Natural killer cell (primary cell): ENCODE measurements at regions not wholly inside any gene's neighbourhood (a gene's known extent, or its start where the extent isn't known, plus 50 kb on each side); places are given as distances from the start of the nearest gene placed in this dataset.
A peak's percentile ranks its signal among the peaks of the same experiment; 100 is the strongest.
"Not testable (repeated sequence)": the region's sequence is repeated elsewhere in the genome, so short reads cannot be mapped to it uniquely, and the experiment has no call there.

ENCODE experiments used
- ATAC-seq, 3 donors: fragments of 150-1000 bp in 2 of 3; fragments of 200-7000 bp in 1 of 3; cut with Tn5 transposase; 1 replicate in 1 of 3; 2 replicates in 2 of 3; pipeline ENCODE4 v1.10.0; 2021; ENCODE audit warnings: mild to moderate bottlenecking in 2 of 3, moderate library complexity in 2 of 3
- DNase-seq, 2 donors: peaks; one replicate each; pipeline versions ENCODE4 v3.0.0 to v3.0.0-alpha.2; 2013 to 2021; ENCODE audit warnings: mixed read lengths in 1 of 2
- H3K27ac ChIP-seq: one replicate; pipeline ENCODE4 v1.5.1; 2013; ENCODE audit warnings: mild to moderate bottlenecking, low read length
- H3K27me3 ChIP-seq: one replicate; pipeline ENCODE4 v1.6.1; 2013; ENCODE audit warnings: low read length; ENCODE audit not compliant: control insufficient read depth, insufficient read depth
- H3K36me3 ChIP-seq: one replicate; pipeline ENCODE4 v1.6.1; 2013; ENCODE audit warnings: low read length; ENCODE audit not compliant: control insufficient read depth, insufficient read depth
- H3K4me1 ChIP-seq: one replicate; pipeline ENCODE4 v1.6.1; 2013; ENCODE audit warnings: low read length; ENCODE audit not compliant: control insufficient read depth, insufficient read depth
- H3K4me3 ChIP-seq: one replicate; pipeline ENCODE4 v1.5.1; 2013; ENCODE audit warnings: low read length
- H3K9me3 ChIP-seq: one replicate; pipeline ENCODE4 v1.6.1; 2013; ENCODE audit warnings: low read length; ENCODE audit not compliant: control insufficient read depth, insufficient read depth
- H3K27ac Mint-ChIP-seq, 2 donors: one replicate each; pipeline ENCODE4 v1.8.0; 2022; ENCODE audit warnings: mild to moderate bottlenecking in 2 of 2, mixed read lengths in 2 of 2, moderate library complexity in 1 of 2
- H3K27me3 Mint-ChIP-seq, 2 donors: one replicate each; pipeline ENCODE4 v1.8.0; 2022; ENCODE audit warnings: low read depth in 2 of 2, mixed read lengths in 2 of 2
- H3K36me3 Mint-ChIP-seq: one replicate; pipeline ENCODE4 v1.8.0; 2022; ENCODE audit warnings: mixed read lengths
- H3K4me1 Mint-ChIP-seq, 2 donors: one replicate each; pipeline ENCODE4 v1.8.0; 2022; ENCODE audit warnings: mixed read lengths in 2 of 2
- H3K4me3 Mint-ChIP-seq: one replicate; pipeline ENCODE4 v1.8.0; 2022; ENCODE audit warnings: mild to moderate bottlenecking, moderate library complexity, mixed read lengths
- H3K9me3 Mint-ChIP-seq, 2 donors: one replicate each; pipeline ENCODE4 v1.8.0; 2022; ENCODE audit warnings: mixed read lengths in 2 of 2
- CTCF ChIP-seq: fragments of 200-600 bp; IDR thresholded peaks from one replicate; pipeline ENCODE4 v1.8.0; 2022; ENCODE audit warnings: antibody characterized with exemption
- WGBS: methylation state at CpG from one replicate; pipeline ENCODE4 v1.1.7; 2013; ENCODE audit warnings: missing lambda C conversion rate; ENCODE audit not compliant: insufficient coverage; 5-methylcytosine and 5-hydroxymethylcytosine counted together
- intact Hi-C: fragments of 100-400 bp; cut with micrococcal nuclease; formaldehyde crosslinking; loops from one replicate; pipeline ENCODE4 v1.14.2; 2022

- H3K27ac Mint-ChIP-seq: no peak overlapping the region
- Histone ChIP-seq H3K4me3 (no peak overlapping the region), H3K9me3 (no peaks in the 10 kb centered on the region), H3K4me1 (peaks cover 7% of the 10 kb centered on the region), H3K27ac (no peak overlapping the region), H3K27me3 (no peaks in the 10 kb centered on the region), H3K36me3 (no peaks in the 10 kb centered on the region)
- no peaks in the 10 kb centered on the region for H3K9me3 Mint-ChIP-seq
- H3K4me3 Mint-ChIP-seq: no peak overlapping the region
- DNase-seq: no peak
- peaks cover 0 to 13% of the 10 kb centered on the region in 2 donors for H3K27me3 Mint-ChIP-seq
- no peak for ATAC-seq
- intact Hi-C loops: no loop called here
- no peak for TF ChIP-seq CTCF
- H3K36me3 Mint-ChIP-seq: no peaks in the 10 kb centered on the region
- H3K4me1 Mint-ChIP-seq: peaks cover 22 to 25% of the 10 kb centered on the region in 2 donors
Observed at GRCh38 chr12:25802143-25802542, 156.3 kb upstream of the RASSF8 start.

- H3K9me3 ChIP-seq, H3K36me3 Mint-ChIP-seq, H3K27me3 ChIP-seq, H3K27ac ChIP-seq, H3K36me3 ChIP-seq, H3K9me3 Mint-ChIP-seq, intact Hi-C loops, H3K4me1 ChIP-seq, H3K27ac Mint-ChIP-seq, DNase-seq, H3K4me3 Mint-ChIP-seq, H3K4me3 ChIP-seq: not testable (repeated sequence)
- ATAC-seq: peak in 1 of 3 donors; percentile 63
- Mint-ChIP-seq H3K27me3 (peaks cover 0 to 13% of the 10 kb centered on the region in 2 donors), H3K4me1 (peaks cover 22 to 31% of the 10 kb centered on the region in 2 donors)
- WGBS: 93% methylated on average over 13 of the region's 13 CpGs
Observed at GRCh38 chr12:25803029-25803664, 155.3 kb upstream of the RASSF8 start.

- WGBS: 85% methylated on average over 2 of the region's 4 CpGs
- H3K9me3 Mint-ChIP-seq, ATAC-seq, H3K4me3 Mint-ChIP-seq, H3K27ac ChIP-seq, H3K36me3 ChIP-seq, H3K36me3 Mint-ChIP-seq, H3K27me3 ChIP-seq, intact Hi-C loops, H3K4me3 ChIP-seq, H3K4me1 ChIP-seq, H3K27ac Mint-ChIP-seq, DNase-seq, H3K9me3 ChIP-seq: not testable (repeated sequence)
- H3K4me1 Mint-ChIP-seq: peaks cover 22 to 31% of the 10 kb centered on the region in 2 donors
- peaks cover 0 to 13% of the 10 kb centered on the region in 2 donors for H3K27me3 Mint-ChIP-seq
Observed at GRCh38 chr12:25804286-25804685, 154.2 kb upstream of the RASSF8 start.

GRCh38 chr12:25806271-25806670 is 152.2 kb upstream of the RASSF8 start:
- H3K4me1 ChIP-seq: peaks cover 7% of the 10 kb centered on the region
- intact Hi-C loops: no loop called here
- no peaks in the 10 kb centered on the region for H3K9me3 Mint-ChIP-seq
- ATAC-seq: peak; percentile 36 to 77 (median 64)
- H3K27me3 Mint-ChIP-seq: peaks cover 0 to 13% of the 10 kb centered on the region in 2 donors
- WGBS: 0% methylated on average over 1 of the region's 1 CpG
- no peaks in the 10 kb centered on the region for H3K36me3 Mint-ChIP-seq
- DNase-seq: peak in 1 of 2 donors; percentile 8
- H3K27me3 ChIP-seq: no peaks in the 10 kb centered on the region
- H3K27ac ChIP-seq: no peak overlapping the region
- TF ChIP-seq CTCF: no peak
- H3K4me1 Mint-ChIP-seq: peaks cover 20 to 27% of the 10 kb centered on the region in 2 donors
- peak overlapping the region in 1 of 2 donors; percentile 67 for H3K27ac Mint-ChIP-seq
- no peaks in the 10 kb centered on the region for H3K36me3 ChIP-seq
- H3K4me3 Mint-ChIP-seq: peak overlapping the region; percentile 22
- H3K9me3 ChIP-seq: no peaks in the 10 kb centered on the region
- H3K4me3 ChIP-seq: no peak overlapping the region
